ENCODE measurements at regions not wholly inside any gene's neighbourhood (a gene's known extent, or its start where the extent isn't known, plus 50 kb on each side); places are given as distances from the start of the nearest gene placed in this dataset.

- TF ChIP-seq ERF (CRISPR knock-in tag; IDR thresholded peaks at IDR 0.05) = no peak
- no peak for TF ChIP-seq FOXM1 (CRISPR knock-in tag; IDR thresholded peaks at IDR 0.05)
- TF ChIP-seq ZNF543 (CRISPR knock-in tag; IDR thresholded peaks at IDR 0.05) = no peak
- no peak for TF ChIP-seq TOE1 (CRISPR knock-in tag; IDR thresholded peaks at IDR 0.05)
- no peak for TF ChIP-seq YY1 (IDR thresholded peaks at IDR 0.05; ENCODE audit: insufficient read depth, insufficient replicate concordance, low read depth, low read length)
- TF ChIP-seq ESRRA (CRISPR knock-in tag; IDR thresholded peaks at IDR 0.05; ENCODE audit: low read depth) = no peak
- no peak for TF ChIP-seq CTCF (CRISPR knock-in tag; IDR thresholded peaks at IDR 0.05)
Observed at GRCh38 chr11:36730761-36731160, 132.7 kb upstream of the RAG2 start.

Data from HepG2 (cell line).